Suppressor macrophage treated with lipopolysaccharide for 4 hours (primary cell): ENCODE measurements at regions not wholly inside any gene's neighbourhood (a gene's known extent, or its start where the extent isn't known, plus 50 kb on each side); places are given as distances from the start of the nearest gene placed in this dataset.
"Not testable (repeated sequence)": the region's sequence is repeated elsewhere in the genome, so short reads cannot be mapped to it uniquely, and the experiment has no call there.

Source experiments
- DNase-seq: peaks from one replicate; pipeline ENCODE4 v3.0.0-alpha.2; 2020

- DNase-seq, result no peak
Measured at GRCh38 chr9:87160148-87161102, 213.1 kb upstream of the GAS1 start.

DNA sequence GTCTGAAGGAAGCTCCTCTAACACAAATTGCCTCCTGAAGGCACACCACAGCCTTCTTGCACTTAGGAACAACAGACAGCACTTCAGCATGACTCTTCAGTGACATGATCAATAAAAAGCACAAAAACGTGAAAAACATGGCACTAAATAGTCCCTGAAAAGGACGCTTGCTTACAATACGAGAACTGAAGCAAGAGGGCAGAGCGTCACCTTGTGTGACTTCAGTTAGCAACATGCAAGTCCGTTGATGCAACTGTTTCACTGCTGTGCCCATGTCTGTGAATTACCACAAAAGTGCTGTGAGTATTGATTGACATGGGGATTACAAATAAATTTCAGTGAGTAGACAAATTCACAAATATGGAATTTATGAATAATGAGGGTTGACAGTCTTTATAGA lies 219.9 kb upstream of the GAS1 start:
- no peak for DNase-seq

GRCh38 chr9:87167582-87167981 lies 220.3 kb upstream of the GAS1 start:
- no peak for DNase-seq

DNA sequence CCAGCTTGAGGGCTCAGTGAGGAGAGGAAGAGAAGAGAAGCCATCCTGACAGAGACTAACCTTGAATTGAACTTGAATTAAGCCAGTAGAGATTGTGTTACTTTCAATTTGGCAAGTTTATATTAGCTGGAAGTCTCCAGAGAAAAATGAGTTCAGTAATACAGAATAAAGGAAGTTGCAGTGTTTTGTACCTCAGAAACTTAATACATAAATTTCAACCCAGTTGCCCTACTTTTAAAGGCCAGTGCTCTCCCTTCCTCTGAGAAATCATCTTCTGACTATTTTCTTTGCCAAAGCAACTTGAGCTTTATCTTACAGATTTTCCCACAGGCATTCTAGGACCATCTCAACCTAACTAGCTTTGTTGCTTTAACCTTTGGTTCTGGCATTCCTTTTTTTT lies 231.0 kb upstream of the GAS1 start:
- no peak for DNase-seq

- no peak for DNase-seq
Measured at GRCh38 chr9:87179553-87180340, 232.4 kb upstream of the GAS1 start.

GRCh38 chr9:87180361-87180760 lies 233.1 kb upstream of the GAS1 start:
- DNase-seq, result no peak

- DNase-seq, result no peak
Measured at GRCh38 chr9:87180841-87181240, 233.5 kb upstream of the GAS1 start.

- no peak for DNase-seq
Measured at GRCh38 chr9:87181670-87182069, 234.4 kb upstream of the GAS1 start.

DNA sequence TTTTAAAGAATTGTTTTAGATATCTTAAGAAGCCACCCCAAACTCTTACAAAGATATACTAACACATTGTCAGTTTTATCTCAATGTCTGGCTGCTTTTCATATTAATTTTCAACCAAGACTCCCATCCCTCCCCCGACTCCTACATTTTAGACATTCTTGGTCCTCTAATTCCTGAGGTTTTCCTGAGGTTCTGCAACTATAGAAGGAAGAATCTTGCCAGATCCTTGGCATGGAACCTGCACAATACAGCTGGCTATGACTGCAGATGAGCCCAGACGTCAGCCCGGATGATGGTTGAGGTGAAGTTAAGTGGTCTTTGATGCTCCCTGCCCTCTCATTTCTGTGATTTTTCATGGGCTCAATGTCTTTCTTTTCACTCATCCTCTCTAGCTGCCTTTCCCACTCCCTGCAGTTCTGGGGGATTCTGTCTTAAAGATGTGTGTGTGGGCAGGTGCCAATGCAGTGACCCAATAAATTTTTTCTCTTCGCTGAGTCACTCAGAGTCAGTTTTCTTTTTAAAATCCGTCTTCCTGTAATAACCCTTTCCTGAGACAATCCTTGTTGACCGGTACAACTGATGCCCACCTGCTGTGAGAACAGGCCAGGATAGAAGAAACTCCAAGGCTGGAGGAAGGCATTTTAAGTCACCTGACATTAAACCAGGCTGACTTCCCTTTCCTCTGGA lies 237.8 kb upstream of the GAS1 start:
- DNase-seq, result no peak

DNA sequence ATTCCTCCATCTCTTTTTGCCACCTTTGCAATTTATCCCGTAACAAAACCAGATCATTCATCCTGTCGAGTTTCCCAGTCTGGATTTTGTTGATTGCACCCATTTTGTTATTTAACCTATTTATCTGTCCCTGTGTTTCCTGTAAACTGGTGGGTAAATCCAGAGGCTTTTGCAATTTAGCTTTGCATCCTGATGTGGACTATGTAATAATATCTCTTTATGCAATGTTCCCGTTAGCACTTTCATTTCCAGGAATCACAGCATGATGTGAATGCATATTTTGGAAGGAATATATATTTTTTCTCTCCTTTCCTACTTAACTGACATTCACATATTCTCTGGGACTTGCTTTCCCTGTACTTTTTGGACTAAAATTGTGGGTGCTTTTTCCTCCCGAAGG lies 240.3 kb upstream of the GAS1 start:
- DNase-seq, result no peak

DNA sequence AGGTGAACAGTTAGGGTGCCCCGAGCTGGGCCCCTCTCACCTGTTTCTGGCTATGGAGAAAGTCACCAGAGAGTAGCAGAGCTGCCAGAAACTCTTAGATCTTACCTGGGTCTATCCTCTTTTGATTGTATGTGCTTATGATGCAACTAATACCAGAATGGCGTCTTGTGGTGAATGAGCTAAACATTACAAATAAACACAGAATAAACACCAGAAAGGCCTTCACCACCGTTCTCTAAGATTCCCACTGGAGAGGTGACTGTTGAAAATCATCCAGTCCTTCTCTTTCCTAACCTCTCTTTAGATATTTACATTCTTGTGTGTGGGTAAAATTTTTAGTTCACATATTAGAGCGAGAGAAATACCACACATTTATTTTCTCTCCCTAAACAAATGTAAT lies 241.7 kb upstream of the GAS1 start:
- DNase-seq, result no peak

GRCh38 chr9:87193151-87193550 lies 245.8 kb upstream of the GAS1 start:
- no peak for DNase-seq

DNA sequence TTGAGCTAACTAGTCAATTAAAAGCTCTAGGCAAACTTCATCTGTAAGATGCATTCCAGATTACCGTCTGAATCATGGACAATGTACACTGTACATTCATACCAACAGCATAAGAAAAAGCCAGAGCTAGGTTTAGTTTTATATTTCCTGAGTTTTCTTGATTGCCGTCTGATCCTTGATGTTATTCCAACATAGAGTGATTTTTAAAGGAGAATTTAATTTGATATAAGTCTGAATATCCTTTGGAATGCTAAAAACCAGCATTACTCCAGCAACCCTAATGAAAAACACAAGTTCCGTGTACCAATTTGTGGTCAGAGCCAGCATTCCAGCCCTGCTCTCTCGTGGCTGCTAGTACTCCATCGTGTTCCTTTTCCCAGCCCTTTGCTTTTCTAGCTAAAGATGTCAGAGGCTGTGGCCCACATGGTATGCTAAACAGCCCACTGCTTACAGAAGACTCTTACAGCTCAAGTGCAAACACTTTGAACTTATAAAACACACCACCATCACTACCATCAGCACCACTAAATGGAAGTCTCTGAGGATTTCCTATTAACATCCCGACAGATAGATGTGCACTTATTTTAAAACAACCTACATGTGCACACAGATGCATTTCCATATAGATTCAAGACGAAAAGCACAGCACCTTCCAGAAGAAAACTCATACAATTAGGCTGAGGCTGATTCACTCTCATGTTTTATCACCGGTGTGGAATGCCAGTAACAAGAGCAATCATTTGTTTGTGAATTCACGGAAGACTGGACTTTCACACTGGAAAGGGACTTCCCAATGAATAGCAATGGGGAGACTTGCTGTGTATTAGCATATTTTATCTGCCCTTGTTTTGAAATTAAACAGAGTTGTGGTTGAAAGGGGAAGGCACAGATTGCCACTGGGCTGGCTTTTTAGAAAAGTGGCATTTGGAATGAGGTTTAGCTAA lies 246.9 kb upstream of the GAS1 start:
- DNase-seq, result no peak

DNA sequence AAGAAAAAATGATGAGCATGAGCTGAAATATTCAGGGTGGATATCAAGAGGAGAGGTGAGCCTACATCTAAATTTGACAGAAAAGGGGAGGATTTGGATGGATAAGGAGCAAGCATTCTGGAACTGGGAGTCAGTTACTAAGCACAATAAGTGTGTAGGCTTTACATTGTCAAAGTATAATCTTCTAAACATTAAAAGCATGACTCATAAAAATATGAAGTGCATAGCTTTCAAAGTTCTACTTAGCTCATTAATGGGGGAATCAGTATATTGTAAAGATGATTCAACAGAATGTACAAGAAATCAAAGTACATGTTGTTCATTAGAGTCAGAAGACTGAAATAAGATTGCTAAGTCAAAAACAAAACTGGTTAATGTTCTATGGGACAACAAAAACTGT lies 248.0 kb upstream of the GAS1 start:
- no peak for DNase-seq

GRCh38 chr9:87197349-87198130 lies 250.2 kb upstream of the GAS1 start:
- DNase-seq, result no peak

DNA sequence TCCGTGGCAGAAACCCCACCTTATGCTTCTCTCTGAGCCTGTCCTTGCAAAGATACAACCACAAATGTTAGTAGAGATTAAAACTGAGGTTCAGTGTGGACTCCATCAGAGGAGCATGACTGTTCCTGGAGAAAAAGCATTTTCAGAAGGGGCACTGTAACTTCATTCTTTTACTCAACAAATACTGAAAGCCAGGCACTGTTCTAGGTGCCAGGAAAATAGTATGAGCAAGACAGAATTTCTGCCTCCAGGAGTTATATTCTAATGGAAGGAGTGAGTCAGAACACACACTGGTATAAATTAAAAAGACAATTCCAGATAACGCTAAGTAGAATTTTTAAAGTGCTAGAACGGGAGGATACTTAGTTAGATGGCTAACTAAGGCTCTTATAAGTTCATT lies 251.4 kb upstream of the GAS1 start:
- no peak for DNase-seq

GRCh38 chr9:87199278-87199677 lies 252.0 kb upstream of the GAS1 start:
- no peak for DNase-seq

DNA sequence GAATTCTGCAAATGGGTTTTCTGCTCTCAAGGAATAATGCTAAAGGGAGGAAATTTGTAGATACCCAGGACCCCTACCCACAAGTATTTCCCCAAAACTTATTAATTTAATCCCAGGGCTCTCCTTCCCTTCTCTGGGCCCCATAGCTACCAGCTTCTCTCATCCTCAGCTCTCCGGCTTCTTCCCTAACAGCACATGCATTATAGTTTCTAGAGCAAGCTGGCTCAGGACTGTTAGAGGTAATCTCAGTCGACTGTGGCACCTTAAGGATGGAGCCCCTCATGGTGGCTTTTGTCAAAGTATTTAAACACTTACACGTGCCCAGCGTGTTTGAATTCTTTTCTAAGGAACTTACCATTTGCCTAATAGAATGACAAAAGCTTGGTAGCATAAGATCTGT lies 252.5 kb upstream of the GAS1 start:
- DNase-seq, result no peak

GRCh38 chr9:87201351-87201751 lies 254.0 kb upstream of the GAS1 start:
- DNase-seq, result no peak

DNA sequence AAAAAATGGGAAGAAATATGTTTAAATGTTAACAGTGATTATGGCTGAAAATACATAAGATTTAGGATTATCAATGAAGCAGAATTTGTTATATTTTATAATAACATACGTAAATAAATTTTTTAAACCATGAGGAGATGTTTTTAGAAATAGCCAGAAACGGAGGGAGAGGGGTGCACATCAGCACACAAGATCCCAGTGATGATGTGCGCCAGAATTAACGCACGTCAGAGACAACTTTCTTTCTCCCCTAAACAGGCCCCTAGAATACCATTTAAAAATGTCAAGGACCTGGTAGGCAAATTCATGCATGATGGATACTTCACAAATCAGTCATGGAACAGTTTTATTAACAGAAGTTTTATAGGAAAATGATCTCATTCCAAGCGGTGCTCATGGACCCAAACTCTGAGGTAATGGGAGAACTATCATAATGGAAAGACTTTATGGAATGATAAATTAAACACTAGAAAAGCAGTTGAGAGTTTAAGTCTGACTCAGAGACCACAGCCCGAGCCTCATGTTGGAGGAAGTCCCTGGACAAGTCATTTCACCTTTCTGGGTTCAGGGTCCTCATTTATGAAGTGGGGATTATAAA lies 258.9 kb upstream of the GAS1 start:
- DNase-seq, result no peak

GRCh38 chr9:87210658-87211057 lies 263.4 kb upstream of the GAS1 start:
- DNase-seq, result not testable (repeated sequence)
